Endodermal cell (in vitro differentiated cells): ENCODE measurements at regions not wholly inside any gene's neighbourhood (a gene's known extent, or its start where the extent isn't known, plus 50 kb on each side); places are given as distances from the start of the nearest gene placed in this dataset.

Source experiments
- DNase-seq: peaks from one replicate; pipeline ENCODE4 v3.0.0-alpha.2; 2017
- H3K27ac ChIP-seq: 2 replicates; pipeline ENCODE4 v1.5.1; 2013; ENCODE audit warnings: mild to moderate bottlenecking, low read depth, low read length, moderate library complexity
- H3K27me3 ChIP-seq: 2 replicates; pipeline ENCODE4 v1.6.1; 2013; ENCODE audit warnings: mild to moderate bottlenecking, low read length, moderate library complexity; ENCODE audit not compliant: insufficient read depth, control insufficient read depth, poor library complexity, severe bottlenecking
- H3K36me3 ChIP-seq: 2 replicates; pipeline ENCODE4 v1.7.0; 2013; ENCODE audit warnings: mild to moderate bottlenecking, low read length, moderate library complexity; ENCODE audit not compliant: control insufficient read depth, insufficient read depth
- H3K4me1 ChIP-seq: one replicate; pipeline ENCODE4 v1.7.0; 2013; ENCODE audit warnings: low read length; ENCODE audit not compliant: control insufficient read depth, insufficient read depth
- H3K4me3 ChIP-seq: 2 replicates; pipeline ENCODE4 v1.5.1; 2013; ENCODE audit warnings: mild to moderate bottlenecking, low read length, moderate library complexity
- H3K9ac ChIP-seq: 2 replicates; pipeline ENCODE4 v1.6.1; 2013; ENCODE audit warnings: mild to moderate bottlenecking, low read length, moderate library complexity; ENCODE audit not compliant: poor library complexity, severe bottlenecking; ENCODE audit errors: extremely low read depth
- H3K9me3 ChIP-seq: 2 replicates; pipeline ENCODE4 v1.6.1; 2013; ENCODE audit warnings: mild to moderate bottlenecking, low read length, moderate library complexity; ENCODE audit not compliant: control insufficient read depth
- H3K27ac Mint-ChIP-seq: 2 replicates; pipeline ENCODE4 v1.8.0; 2020; ENCODE audit warnings: mixed read lengths
- H3K27me3 Mint-ChIP-seq: 2 replicates; pipeline ENCODE4 v1.8.0; 2021; ENCODE audit warnings: mild to moderate bottlenecking, mixed read lengths; ENCODE audit not compliant: insufficient read depth
- H3K36me3 Mint-ChIP-seq: 2 replicates; pipeline ENCODE4 v1.8.0; 2020; ENCODE audit warnings: low read depth, mixed read lengths
- H3K4me1 Mint-ChIP-seq: 2 replicates; pipeline ENCODE4 v1.8.0; 2020; ENCODE audit warnings: mixed read lengths
- H3K4me3 Mint-ChIP-seq: 2 replicates; pipeline ENCODE4 v1.8.0; 2020; ENCODE audit warnings: mild to moderate bottlenecking, moderate library complexity, mixed read lengths
- H3K9me3 Mint-ChIP-seq: 2 replicates; pipeline ENCODE4 v1.8.0; 2020; ENCODE audit warnings: mild to moderate bottlenecking, mixed read lengths
- CTCF ChIP-seq: fragments of 200-600 bp; sonication (generic); conservative IDR thresholded peaks from 2 replicates; pipeline ENCODE4 v1.5.0; 2021; ENCODE audit warnings: antibody characterized with exemption, mild to moderate bottlenecking
- WGBS, 2 experiments: methylation state at CpG; one replicate each; pipeline versions ENCODE4 v1.1.5 to v1.1.7; 2013; ENCODE audit warnings: missing lambda C conversion rate in 2 of 2, mixed read lengths in 1 of 2; ENCODE audit not compliant: insufficient coverage in 1 of 2, insufficient read length in 1 of 2; 5-methylcytosine and 5-hydroxymethylcytosine counted together

- no peak for TF ChIP-seq CTCF
- H3K27me3 ChIP-seq = no peaks in the 10 kb centered on the region
- H3K4me3 ChIP-seq = no peak overlapping the region
- 86 to 94% methylated on average over 1 to 2 of the region's 2 CpGs for WGBS, 2 experiments
- no peak overlapping the region for H3K27ac Mint-ChIP-seq
- H3K27me3 Mint-ChIP-seq = no peaks in the 10 kb centered on the region
- no peak overlapping the region for H3K4me3 Mint-ChIP-seq
- H3K9me3 ChIP-seq = no peaks in the 10 kb centered on the region
- H3K36me3 Mint-ChIP-seq = no peaks in the 10 kb centered on the region
- no peak for DNase-seq
- H3K36me3 ChIP-seq = no peaks in the 10 kb centered on the region
- H3K9me3 Mint-ChIP-seq = no peaks in the 10 kb centered on the region
- H3K4me1 ChIP-seq = no peaks in the 10 kb centered on the region
- H3K4me1 Mint-ChIP-seq = peaks cover 5% of the 10 kb centered on the region
- no peak overlapping the region for H3K9ac ChIP-seq
- no peak overlapping the region for H3K27ac ChIP-seq
These were observed 265.8 kb upstream of the SLC14A2 start for GRCh38 chr18:45349467-45349866.

- Histone ChIP-seq H3K27ac (no peak overlapping the region), H3K36me3 (no peaks in the 10 kb centered on the region), H3K4me3 (no peak overlapping the region), H3K9ac (no peak overlapping the region), H3K9me3 (no peaks in the 10 kb centered on the region), H3K4me1 (no peaks in the 10 kb centered on the region), H3K27me3 (no peaks in the 10 kb centered on the region)
- Mint-ChIP-seq H3K4me1 (peaks cover 6% of the 10 kb centered on the region), H3K4me3 (no peak overlapping the region), H3K9me3 (no peaks in the 10 kb centered on the region), H3K27ac (no peak overlapping the region), H3K36me3 (no peaks in the 10 kb centered on the region), H3K27me3 (no peaks in the 10 kb centered on the region)
- TF ChIP-seq CTCF = no peak
- WGBS, 2 experiments = 94 to 100% methylated on average over 4 to 9 of the region's 11 CpGs
- DNase-seq = no peak
These were observed 264.7 kb upstream of the SLC14A2 start for GRCh38 chr18:45350404-45351156.

- no peak overlapping the region for H3K9ac ChIP-seq
- no peak overlapping the region for H3K4me3 ChIP-seq
- Mint-ChIP-seq H3K27me3 (no peaks in the 10 kb centered on the region), H3K4me3 (no peak overlapping the region), H3K9me3 (no peaks in the 10 kb centered on the region), H3K4me1 (peaks cover 11% of the 10 kb centered on the region), H3K36me3 (no peaks in the 10 kb centered on the region), H3K27ac (no peak overlapping the region)
- no peak overlapping the region for H3K27ac ChIP-seq
- H3K9me3 ChIP-seq = no peaks in the 10 kb centered on the region
- WGBS, 2 experiments = 95 to 98% methylated on average over 5 of the region's 5 CpGs
- DNase-seq = no peak
- no peaks in the 10 kb centered on the region for H3K27me3 ChIP-seq
- no peak for TF ChIP-seq CTCF
- H3K36me3 ChIP-seq = no peaks in the 10 kb centered on the region
- H3K4me1 ChIP-seq = no peaks in the 10 kb centered on the region
These were observed 262.4 kb upstream of the SLC14A2 start for GRCh38 chr18:45352874-45353273.
